Stimulated activated memory B cell treated with anti-CD40 and anti-IgM and Interleukin-4, amounts not matched to agents 10 μg/mL and 1 μg/mL and 100 μg/mL, for 72 hours (primary cell): ENCODE measurements at regions not wholly inside any gene's neighbourhood (a gene's known extent, or its start where the extent isn't known, plus 50 kb on each side); places are given as distances from the start of the nearest gene placed in this dataset.
"Not testable (repeated sequence)": the region's sequence is repeated elsewhere in the genome, so short reads cannot be mapped to it uniquely, and the experiment has no call there.

Source experiments
- ATAC-seq: fragments of 150-1000 bp; cut with Tn5 transposase; 2 replicates; pipeline ENCODE4 v1.10.0; 2021
- H3K27ac Mint-ChIP-seq: one replicate; pipeline ENCODE4 v1.8.0; 2022; ENCODE audit warnings: mild to moderate bottlenecking, mixed read lengths
- H3K27me3 Mint-ChIP-seq: one replicate; pipeline ENCODE4 v1.8.0; 2022; ENCODE audit warnings: mixed read lengths
- H3K36me3 Mint-ChIP-seq: one replicate; pipeline ENCODE4 v1.8.0; 2022; ENCODE audit warnings: mixed read lengths
- H3K4me1 Mint-ChIP-seq: one replicate; pipeline ENCODE4 v1.8.0; 2022; ENCODE audit warnings: mixed read lengths
- H3K4me3 Mint-ChIP-seq: one replicate; pipeline ENCODE4 v1.8.0; 2022; ENCODE audit warnings: mild to moderate bottlenecking, moderate library complexity, mixed read lengths
- H3K9me3 Mint-ChIP-seq: one replicate; pipeline ENCODE4 v1.8.0; 2022; ENCODE audit warnings: mixed read lengths

GRCh38 chr7:49703881-49704280 is 69.6 kb upstream of the VWC2 start:
- H3K9me3 Mint-ChIP-seq = no peaks in the 10 kb centered on the region
- no peak for ATAC-seq
- H3K27me3 Mint-ChIP-seq = no peaks in the 10 kb centered on the region
- no peak overlapping the region for H3K4me3 Mint-ChIP-seq
- H3K4me1 Mint-ChIP-seq = no peaks in the 10 kb centered on the region
- H3K36me3 Mint-ChIP-seq = no peaks in the 10 kb centered on the region
- no peak overlapping the region for H3K27ac Mint-ChIP-seq

- no peaks in the 10 kb centered on the region for H3K4me1 Mint-ChIP-seq
- no peak for ATAC-seq
- H3K36me3 Mint-ChIP-seq = no peaks in the 10 kb centered on the region
- H3K4me3 Mint-ChIP-seq = no peak overlapping the region
- no peaks in the 10 kb centered on the region for H3K27me3 Mint-ChIP-seq
- no peaks in the 10 kb centered on the region for H3K9me3 Mint-ChIP-seq
- no peak overlapping the region for H3K27ac Mint-ChIP-seq
These were observed 67.3 kb upstream of the VWC2 start for GRCh38 chr7:49706106-49706505.

- Mint-ChIP-seq H3K4me3 (no peak overlapping the region), H3K36me3 (no peaks in the 10 kb centered on the region), H3K27me3 (no peaks in the 10 kb centered on the region), H3K9me3 (no peaks in the 10 kb centered on the region), H3K27ac (no peak overlapping the region), H3K4me1 (no peaks in the 10 kb centered on the region)
- ATAC-seq = no peak
These were observed 65.5 kb upstream of the VWC2 start for GRCh38 chr7:49707891-49708290.

DNA sequence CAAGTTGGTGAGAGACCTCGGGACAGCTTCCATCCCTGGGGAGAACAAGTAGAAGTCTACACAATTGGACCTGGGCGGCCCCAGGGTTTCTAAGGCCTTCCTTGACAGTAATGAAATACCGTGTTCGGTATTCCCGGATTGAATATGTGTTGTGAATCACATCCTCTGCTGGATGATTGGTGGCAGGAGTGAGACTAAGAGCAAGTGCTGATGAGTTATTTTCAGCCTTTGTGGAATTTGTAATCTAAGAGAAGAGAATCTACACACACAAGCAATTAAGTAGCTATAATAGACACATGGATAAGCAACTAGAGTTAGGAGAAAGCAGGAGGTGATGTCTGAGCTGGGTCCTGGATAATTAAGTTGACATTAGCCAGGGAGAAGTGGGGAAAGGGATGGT is 64.8 kb upstream of the VWC2 start:
- Mint-ChIP-seq H3K27ac (no peak overlapping the region), H3K27me3 (no peaks in the 10 kb centered on the region), H3K4me1 (no peaks in the 10 kb centered on the region), H3K9me3 (no peaks in the 10 kb centered on the region), H3K4me3 (no peak overlapping the region), H3K36me3 (no peaks in the 10 kb centered on the region)
- no peak for ATAC-seq

DNA sequence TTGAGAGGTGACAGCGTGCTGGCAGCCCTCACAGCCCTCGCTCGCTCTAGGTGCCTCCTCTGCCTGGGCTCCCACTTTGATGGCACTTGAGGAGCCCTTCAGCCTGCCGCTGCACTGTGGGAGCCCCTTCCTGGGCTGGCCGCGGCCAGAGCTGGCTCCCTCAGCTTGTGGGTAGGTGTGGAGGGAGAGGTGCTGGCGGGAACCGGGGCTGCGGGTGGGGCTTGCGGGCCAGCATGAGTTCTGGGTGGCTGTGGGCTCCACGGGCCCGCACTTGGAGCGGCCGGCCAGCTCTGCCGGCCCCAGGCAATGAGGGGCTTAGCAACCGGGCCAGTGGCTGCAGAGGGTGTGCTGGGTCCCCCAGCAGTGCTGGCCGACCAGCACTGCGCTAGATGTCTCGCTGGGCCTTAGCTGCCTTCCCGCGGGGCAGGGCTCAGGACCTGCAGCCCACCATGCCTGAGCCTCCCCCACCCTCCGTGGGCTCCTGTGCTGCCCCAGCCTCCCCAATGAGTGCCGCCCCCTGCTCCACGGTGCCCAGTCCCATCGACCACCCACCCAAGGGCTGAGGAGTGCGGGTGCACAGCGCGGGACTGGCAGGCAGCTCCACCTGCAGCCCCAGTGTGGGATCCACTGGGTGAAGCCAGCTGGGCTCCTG is 62.2 kb upstream of the VWC2 start:
- H3K27ac Mint-ChIP-seq, H3K4me3 Mint-ChIP-seq, H3K36me3 Mint-ChIP-seq, ATAC-seq, H3K9me3 Mint-ChIP-seq, H3K4me1 Mint-ChIP-seq, H3K27me3 Mint-ChIP-seq: not testable (repeated sequence)

- ATAC-seq = no peak
- Mint-ChIP-seq H3K27ac (no peak overlapping the region), H3K36me3 (no peaks in the 10 kb centered on the region), H3K4me1 (no peaks in the 10 kb centered on the region), H3K9me3 (no peaks in the 10 kb centered on the region), H3K4me3 (no peak overlapping the region), H3K27me3 (no peaks in the 10 kb centered on the region)
These were observed 59.3 kb upstream of the VWC2 start for GRCh38 chr7:49714182-49714581.

GRCh38 chr7:49715486-49715885 is 58.0 kb upstream of the VWC2 start:
- Mint-ChIP-seq H3K4me1 (no peaks in the 10 kb centered on the region), H3K9me3 (no peaks in the 10 kb centered on the region), H3K27ac (no peak overlapping the region), H3K36me3 (no peaks in the 10 kb centered on the region), H3K4me3 (no peak overlapping the region), H3K27me3 (no peaks in the 10 kb centered on the region)
- ATAC-seq = no peak

DNA sequence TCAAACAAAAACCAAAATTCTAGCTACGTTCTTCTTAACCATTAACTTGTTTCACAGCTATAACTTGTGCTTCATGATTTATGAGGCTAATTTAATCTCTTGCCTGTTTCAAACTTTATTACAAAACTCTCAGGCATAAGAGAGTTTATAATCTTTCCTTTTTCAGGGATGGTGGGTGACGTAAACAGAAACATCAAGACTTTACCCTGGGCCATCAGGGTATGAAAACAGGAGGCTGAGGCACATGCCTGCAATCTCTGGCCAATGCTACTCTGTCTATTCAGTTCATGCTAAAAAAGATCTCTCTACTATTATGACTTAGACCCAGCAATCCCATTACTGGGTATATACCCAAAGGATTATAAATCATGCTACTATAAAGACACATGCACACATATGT is 55.9 kb upstream of the VWC2 start:
- H3K4me1 Mint-ChIP-seq = no peaks in the 10 kb centered on the region
- H3K4me3 Mint-ChIP-seq = no peak overlapping the region
- no peaks in the 10 kb centered on the region for H3K9me3 Mint-ChIP-seq
- H3K27ac Mint-ChIP-seq = no peak overlapping the region
- no peaks in the 10 kb centered on the region for H3K36me3 Mint-ChIP-seq
- no peak for ATAC-seq
- H3K27me3 Mint-ChIP-seq = no peaks in the 10 kb centered on the region

DNA sequence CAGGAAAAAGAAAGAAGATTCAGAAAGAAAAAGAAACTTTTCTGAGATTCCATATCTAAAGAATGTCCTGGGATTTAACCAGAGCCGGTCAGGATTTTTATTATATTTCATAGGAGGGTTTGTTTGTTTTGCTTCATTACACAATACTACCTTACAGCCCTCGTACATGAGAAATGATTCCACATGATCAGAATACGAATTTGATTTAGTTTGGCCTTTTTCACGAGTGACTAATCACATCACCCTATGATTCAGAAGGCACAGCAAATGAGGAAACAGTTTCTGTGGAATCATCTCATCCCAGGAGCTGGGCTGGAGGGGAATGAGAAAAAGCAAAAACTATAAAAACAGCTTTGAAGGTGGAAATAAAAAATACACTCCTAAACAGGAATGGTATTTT is 54.7 kb upstream of the VWC2 start:
- no peak overlapping the region for H3K27ac Mint-ChIP-seq
- no peaks in the 10 kb centered on the region for H3K9me3 Mint-ChIP-seq
- H3K27me3 Mint-ChIP-seq = no peaks in the 10 kb centered on the region
- no peak overlapping the region for H3K4me3 Mint-ChIP-seq
- no peak for ATAC-seq
- no peaks in the 10 kb centered on the region for H3K4me1 Mint-ChIP-seq
- H3K36me3 Mint-ChIP-seq = no peaks in the 10 kb centered on the region

DNA sequence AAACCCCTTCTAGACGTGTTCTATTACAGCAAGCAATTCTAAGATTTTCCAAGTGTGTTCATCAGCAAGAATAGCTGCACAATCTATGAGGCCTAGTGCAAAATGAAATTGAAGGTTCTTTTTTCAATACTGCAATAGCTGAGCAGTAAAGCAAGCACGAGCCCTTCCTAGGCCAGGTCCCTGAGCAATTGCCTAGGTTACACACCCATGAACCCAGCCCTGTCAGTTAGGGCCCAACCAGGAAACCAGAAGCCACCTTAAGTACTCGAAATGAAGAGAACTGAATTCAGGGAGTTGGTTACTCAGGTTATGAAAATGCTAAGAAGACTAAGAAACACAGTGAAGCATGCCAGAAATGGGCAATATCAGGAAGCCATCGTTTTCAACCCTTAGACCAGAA is 52.0 kb upstream of the VWC2 start:
- Mint-ChIP-seq H3K9me3 (no peaks in the 10 kb centered on the region), H3K27me3 (no peaks in the 10 kb centered on the region), H3K27ac (no peak overlapping the region), H3K4me1 (no peaks in the 10 kb centered on the region), H3K4me3 (no peak overlapping the region), H3K36me3 (no peaks in the 10 kb centered on the region)
- no peak for ATAC-seq
